ENCODE measurements at regions not wholly inside any gene's neighbourhood (a gene's known extent, or its start where the extent isn't known, plus 50 kb on each side); places are given as distances from the start of the nearest gene placed in this dataset.

- no peaks in the 10 kb centered on the region for H3K4me1 ChIP-seq (replicated peaks in 1 of 2)
- no peaks in the 10 kb centered on the region for H3K27me3 ChIP-seq
- no peaks in the 10 kb centered on the region for H3K36me3 ChIP-seq (replicated peaks in 1 of 2)
- H3K27ac ChIP-seq, result no peak overlapping the region
- TF ChIP-seq CTCF (IDR thresholded peaks at IDR 0.05) (no peak), POLR2A (IDR thresholded peaks at IDR 0.05) (no peak)
- intact Hi-C loops (cut with DNase I), result no loop called here
- no peaks in the 10 kb centered on the region for H3K9me3 ChIP-seq (replicated peaks in 1 of 3)
- DNase-seq, result no peak
- no peak overlapping the region for H3K4me3 ChIP-seq
- WGBS, 4 donors, result 61 to 90% (median 69%) methylated on average over 2 of the region's 2 CpGs
These were observed 883.1 kb downstream of the TTLL7 start for GRCh38 chr1:83115785-83116184.

GRCh38 chr1:83114136-83114834 is 884.6 kb downstream of the TTLL7 start:
- Histone ChIP-seq H3K9me3 (replicated peaks in 1 of 3) (no peaks in the 10 kb centered on the region), H3K27ac (no peak overlapping the region), H3K4me3 (no peak overlapping the region), H3K36me3 (replicated peaks in 1 of 2) (no peaks in the 10 kb centered on the region), H3K4me1 (replicated peaks in 1 of 2) (no peaks in the 10 kb centered on the region), H3K27me3 (no peaks in the 10 kb centered on the region)
- TF ChIP-seq CTCF (IDR thresholded peaks at IDR 0.05) (no peak), POLR2A (IDR thresholded peaks at IDR 0.05) (no peak)
- WGBS, 4 donors, result 84 to 90% (median 87%) methylated on average over 2 of the region's 2 CpGs
- DNase-seq, result no peak
- intact Hi-C loops (cut with DNase I), result no loop called here

- TF ChIP-seq POLR2A (IDR thresholded peaks at IDR 0.05) (no peak), CTCF (IDR thresholded peaks at IDR 0.05) (no peak)
- Histone ChIP-seq H3K4me3 (no peak overlapping the region), H3K36me3 (replicated peaks in 1 of 2) (no peaks in the 10 kb centered on the region), H3K4me1 (replicated peaks in 1 of 2) (no peaks in the 10 kb centered on the region), H3K27ac (no peak overlapping the region), H3K9me3 (replicated peaks in 1 of 3) (no peaks in the 10 kb centered on the region), H3K27me3 (no peaks in the 10 kb centered on the region)
- peak in 3 of 7 donors; percentile 5 to 49 (median 6) for DNase-seq
- intact Hi-C loops (cut with DNase I), result no loop called here
- 66 to 74% (median 69%) methylated on average over 2 of the region's 2 CpGs for WGBS, 4 donors
These were observed 885.3 kb downstream of the TTLL7 start for GRCh38 chr1:83113652-83114051.

- no peaks in the 10 kb centered on the region for H3K27me3 ChIP-seq
- H3K4me1 ChIP-seq (replicated peaks in 1 of 2), result no peaks in the 10 kb centered on the region
- 86 to 93% (median 91%) methylated on average over 3 of the region's 3 CpGs for WGBS, 4 donors
- no peaks in the 10 kb centered on the region for H3K9me3 ChIP-seq (replicated peaks in 1 of 3)
- no peaks in the 10 kb centered on the region for H3K36me3 ChIP-seq (replicated peaks in 1 of 2)
- no peak for DNase-seq
- no peak overlapping the region for H3K4me3 ChIP-seq
- TF ChIP-seq CTCF (IDR thresholded peaks at IDR 0.05), result no peak
- no peak for TF ChIP-seq POLR2A (IDR thresholded peaks at IDR 0.05)
- no peak overlapping the region for H3K27ac ChIP-seq
- intact Hi-C loops (cut with DNase I), result no loop called here
These were observed 886.6 kb downstream of the TTLL7 start for GRCh38 chr1:83112248-83112885.

Data from adrenal gland (tissue), 9 donors.